B cell (primary cell): ENCODE measurements at regions not wholly inside any gene's neighbourhood (a gene's known extent, or its start where the extent isn't known, plus 50 kb on each side); places are given as distances from the start of the nearest gene placed in this dataset.

Experiments
- ATAC-seq: fragments of 200-7000 bp; cut with Tn5 transposase; one replicate; pipeline ENCODE4 v1.10.0; 2021; ENCODE audit warnings: low read depth, mild to moderate bottlenecking, moderate number of reproducible peaks, moderate library complexity
- CTCF ChIA-PET: fragments of 350-600 bp; sonication (Branson Sonifier 250); formaldehyde crosslinking; loops from one replicate; lab custom pipeline; 2021; ENCODE audit warnings: antibody characterized with exemption, inconsistent platforms; lab: Charles Lee
- POLR2A ChIA-PET: fragments of 350-600 bp; sonication (Branson Sonifier 250); formaldehyde crosslinking; loops from one replicate; lab custom pipeline; 2021; ENCODE audit warnings: antibody characterized with exemption; lab: Charles Lee
- DNase-seq: peaks from one replicate; pipeline ENCODE4 v3.0.0; 2013
- H2AFZ ChIP-seq: 2 replicates; pipeline ENCODE4 v1.6.1; 2012; ENCODE audit warnings: mild to moderate bottlenecking, low read depth, low read length; ENCODE audit not compliant: insufficient read depth, poor library complexity, severe bottlenecking
- H3K27ac ChIP-seq, 2 donors: 1 replicate in 1 of 2; 2 replicates in 1 of 2; pipeline ENCODE4 v1.5.1; 2012 to 2013; ENCODE audit warnings: low read length in 2 of 2, mild to moderate bottlenecking in 2 of 2, moderate library complexity in 1 of 2
- H3K27me3 ChIP-seq, 4 experiments: fragments of 200-600 bp in 1 of 4; sonication (generic) in 1 of 4; replicated peaks in 1 of 4; 1 replicate in 2 of 4; 2 replicates in 2 of 4; pipeline versions ENCODE4 v1.6.1 to v1.7.0; 2013 to 2016; ENCODE audit warnings: low read length in 3 of 4, mild to moderate bottlenecking in 2 of 4, mixed read lengths in 1 of 4, moderate library complexity in 1 of 4; ENCODE audit not compliant: insufficient read depth in 4 of 4, control insufficient read depth in 3 of 4; ENCODE audit errors: control extremely low read depth in 1 of 4
- H3K36me3 ChIP-seq, 2 experiments: replicated peaks in 1 of 2; 1 replicate in 1 of 2; 2 replicates in 1 of 2; pipeline versions ENCODE4 v1.6.1 to v1.7.1; 2013; ENCODE audit warnings: low read length in 1 of 2; ENCODE audit not compliant: insufficient read depth in 2 of 2, control insufficient read depth in 1 of 2; ENCODE audit errors: control extremely low read depth in 1 of 2, extremely low read depth in 1 of 2
- H3K4me1 ChIP-seq, 2 donors: fragments of 200-600 bp in 1 of 2; sonication (generic) in 1 of 2; 1 replicate in 1 of 2; 2 replicates in 1 of 2; pipeline versions ENCODE4 v1.5.1 to v1.6.1; 2013 to 2017; ENCODE audit warnings: low read length in 2 of 2; ENCODE audit not compliant: control insufficient read depth in 2 of 2, insufficient read depth in 2 of 2
- H3K4me2 ChIP-seq: replicated peaks from 2 replicates; pipeline ENCODE3; 2012; ENCODE audit warnings: mild to moderate bottlenecking, low read depth, low read length; ENCODE audit not compliant: poor library complexity, severe bottlenecking
- H3K4me3 ChIP-seq, 5 experiments: fragments of 200-600 bp in 1 of 5; sonication (generic) in 1 of 5; 1 replicate in 3 of 5; 2 replicates in 2 of 5; pipeline versions ENCODE4 v1.5.1 to v1.7.0; 2011 to 2016; ENCODE audit warnings: low read length in 4 of 5, mild to moderate bottlenecking in 4 of 5, low read depth in 2 of 5, control low read depth in 1 of 5, moderate library complexity in 1 of 5; ENCODE audit not compliant: insufficient read depth in 1 of 5; ENCODE audit errors: control extremely low read depth in 1 of 5, extremely low read depth in 1 of 5
- H3K79me2 ChIP-seq: fragments of 200-600 bp; sonication (generic); one replicate; pipeline ENCODE4 v1.6.0; 2016; ENCODE audit warnings: low read length; ENCODE audit not compliant: control insufficient read depth, insufficient read depth
- H3K9ac ChIP-seq: fragments of 200-600 bp; sonication (generic); 2 replicates; pipeline ENCODE4 v1.6.1; 2017; ENCODE audit warnings: mild to moderate bottlenecking, low read length, moderate library complexity
- H3K9me3 ChIP-seq, 3 donors: one replicate each; pipeline versions ENCODE4 v1.6.1 to v1.7.1; 2013; ENCODE audit warnings: low read length in 2 of 3; ENCODE audit not compliant: control insufficient read depth in 2 of 3, insufficient read depth in 1 of 3; ENCODE audit errors: control extremely low read depth in 1 of 3
- H4K20me1 ChIP-seq: 2 replicates; pipeline ENCODE4 v1.6.0; 2012; ENCODE audit warnings: mild to moderate bottlenecking, low read length; ENCODE audit not compliant: insufficient read depth, control insufficient read depth, poor library complexity, severe bottlenecking
- H3K27ac Mint-ChIP-seq: one replicate; pipeline ENCODE4 v1.8.0; 2021; ENCODE audit warnings: mixed read lengths
- H3K27me3 Mint-ChIP-seq: one replicate; pipeline ENCODE4 v1.8.0; 2021; ENCODE audit warnings: mixed read lengths
- H3K4me1 Mint-ChIP-seq: one replicate; pipeline ENCODE4 v1.8.0; 2021; ENCODE audit warnings: mixed read lengths
- H3K4me3 Mint-ChIP-seq: one replicate; pipeline ENCODE4 v1.8.0; 2021; ENCODE audit warnings: mixed read lengths
- H3K9me3 Mint-ChIP-seq: one replicate; pipeline ENCODE4 v1.8.0; 2022; ENCODE audit warnings: mixed read lengths; ENCODE audit not compliant: insufficient read depth
- CTCF ChIP-seq: fragments of 200-600 bp; IDR thresholded peaks from one replicate; pipeline ENCODE4 v1.8.0; 2022; ENCODE audit warnings: antibody characterized with exemption, mild to moderate bottlenecking
- EZH2 ChIP-seq: IDR thresholded peaks from 2 replicates; pipeline ENCODE4 v1.6.1; 2012; ENCODE audit warnings: borderline replicate concordance, low read depth, mild to moderate bottlenecking, moderate library complexity, low read length; ENCODE audit not compliant: insufficient read depth, poor library complexity, severe bottlenecking
- WGBS: methylation state at CpG from one replicate; pipeline ENCODE4 v1.1.5; 2013; ENCODE audit warnings: missing lambda C conversion rate; ENCODE audit not compliant: insufficient coverage; 5-methylcytosine and 5-hydroxymethylcytosine counted together
- intact Hi-C: fragments of 100-400 bp; cut with micrococcal nuclease; formaldehyde crosslinking; loops from one replicate; pipeline ENCODE4 v1.10.0; 2022

GRCh38 chr12:105951732-105952131, 187.0 kb downstream of the NUAK1 start:
- intact Hi-C loops = no loop called here
- Mint-ChIP-seq H3K9me3 (peaks cover 3% of the 10 kb centered on the region), H3K27me3 (peaks cover 3% of the 10 kb centered on the region), H3K4me1 (no peaks in the 10 kb centered on the region), H3K4me3 (no peak overlapping the region), H3K27ac (no peak overlapping the region)
- Histone ChIP-seq H3K27me3 (no peaks in the 10 kb centered on the region), H3K36me3 (no peaks in the 10 kb centered on the region), H3K4me1 (no peaks in the 10 kb centered on the region), H2AFZ (no peak overlapping the region), H3K27ac (no peak overlapping the region), H4K20me1 (no peaks in the 10 kb centered on the region), H3K4me3 (no peak overlapping the region), H3K79me2 (no peaks in the 10 kb centered on the region), H3K9ac (no peak overlapping the region), H3K9me3 (peaks cover 0 to 6% (median 0%) of the 10 kb centered on the region in 3 donors), H3K4me2 (no peak overlapping the region)
- WGBS = 64% methylated on average over 2 of the region's 2 CpGs
- ATAC-seq (no peak), DNase-seq (no peak)
- TF ChIP-seq EZH2 = no peak
- no peak for TF ChIP-seq CTCF
- POLR2A ChIA-PET = no interaction called here
- CTCF ChIA-PET = no interaction called here

GRCh38 chr12:105954951-105955931, 183.5 kb downstream of the NUAK1 start:
- H3K79me2 ChIP-seq = no peaks in the 10 kb centered on the region
- ChIA-PET CTCF (no interaction called here), POLR2A (no interaction called here)
- no peaks in the 10 kb centered on the region for H3K9me3 Mint-ChIP-seq
- H3K36me3 ChIP-seq = no peaks in the 10 kb centered on the region
- no peak overlapping the region for H3K4me3 Mint-ChIP-seq
- no peak for DNase-seq
- intact Hi-C loops = no loop called here
- H3K27ac Mint-ChIP-seq = no peak overlapping the region
- no peak overlapping the region for H3K9ac ChIP-seq
- no peaks in the 10 kb centered on the region for H3K4me1 Mint-ChIP-seq
- no peaks in the 10 kb centered on the region for H4K20me1 ChIP-seq
- 17% methylated on average over 3 of the region's 7 CpGs for WGBS
- no peak overlapping the region for H3K4me3 ChIP-seq
- no peaks in the 10 kb centered on the region for H3K4me1 ChIP-seq
- ATAC-seq = no peak
- peaks cover 8% of the 10 kb centered on the region for H3K27me3 Mint-ChIP-seq
- no peaks in the 10 kb centered on the region for H3K9me3 ChIP-seq
- H3K27me3 ChIP-seq = no peaks in the 10 kb centered on the region
- H2AFZ ChIP-seq = no peak overlapping the region
- no peak overlapping the region for H3K27ac ChIP-seq
- no peak overlapping the region for H3K4me2 ChIP-seq
- TF ChIP-seq EZH2 (no peak), CTCF (no peak)
